ENCODE measurements at regions not wholly inside any gene's neighbourhood (a gene's known extent, or its start where the extent isn't known, plus 50 kb on each side); places are given as distances from the start of the nearest gene placed in this dataset.

GRCh38 chr5:96566833-96567587 is 95.2 kb upstream of the CAST start:
- Mint-ChIP-seq H3K27me3 (peaks cover 3% of the 10 kb centered on the region), H3K4me3 (ENCODE audit: low read depth) (no peak overlapping the region), H3K27ac (no peak overlapping the region), H3K4me1 (ENCODE audit: low read depth) (no peaks in the 10 kb centered on the region), H3K9me3 (ENCODE audit: low read depth) (no peaks in the 10 kb centered on the region), H3K36me3 (ENCODE audit: insufficient read depth) (no peaks in the 10 kb centered on the region)
- DNase-seq (ENCODE audit: low spot score, unreplicated experiment): no peak
- TF ChIP-seq, protein P1, sequence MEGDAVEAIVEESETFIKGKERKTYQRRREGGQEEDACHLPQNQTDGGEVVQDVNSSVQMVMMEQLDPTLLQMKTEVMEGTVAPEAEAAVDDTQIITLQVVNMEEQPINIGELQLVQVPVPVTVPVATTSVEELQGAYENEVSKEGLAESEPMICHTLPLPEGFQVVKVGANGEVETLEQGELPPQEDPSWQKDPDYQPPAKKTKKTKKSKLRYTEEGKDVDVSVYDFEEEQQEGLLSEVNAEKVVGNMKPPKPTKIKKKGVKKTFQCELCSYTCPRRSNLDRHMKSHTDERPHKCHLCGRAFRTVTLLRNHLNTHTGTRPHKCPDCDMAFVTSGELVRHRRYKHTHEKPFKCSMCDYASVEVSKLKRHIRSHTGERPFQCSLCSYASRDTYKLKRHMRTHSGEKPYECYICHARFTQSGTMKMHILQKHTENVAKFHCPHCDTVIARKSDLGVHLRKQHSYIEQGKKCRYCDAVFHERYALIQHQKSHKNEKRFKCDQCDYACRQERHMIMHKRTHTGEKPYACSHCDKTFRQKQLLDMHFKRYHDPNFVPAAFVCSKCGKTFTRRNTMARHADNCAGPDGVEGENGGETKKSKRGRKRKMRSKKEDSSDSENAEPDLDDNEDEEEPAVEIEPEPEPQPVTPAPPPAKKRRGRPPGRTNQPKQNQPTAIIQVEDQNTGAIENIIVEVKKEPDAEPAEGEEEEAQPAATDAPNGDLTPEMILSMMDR (IDR thresholded peaks at IDR 0.05; ENCODE audit: unreplicated experiment): no peak

DNA sequence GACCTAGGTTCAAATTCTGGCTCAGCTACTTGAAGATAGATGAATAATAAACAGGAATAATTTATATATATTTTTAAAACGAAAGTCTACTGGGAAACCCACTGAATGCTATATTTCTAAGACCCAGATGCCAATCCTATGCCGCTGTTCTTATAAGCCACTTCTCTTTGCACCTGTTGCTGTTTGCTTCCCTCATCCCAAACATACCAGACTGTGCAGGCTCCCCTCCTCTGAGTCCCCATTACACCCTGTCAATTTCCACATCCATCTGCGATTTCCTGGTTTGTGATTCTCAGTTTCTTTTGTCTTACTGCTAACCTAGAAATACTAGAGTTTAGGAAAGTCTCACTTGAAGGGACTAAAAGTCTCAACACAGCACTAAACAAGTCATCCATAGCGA is 92.8 kb upstream of the CAST start:
- TF ChIP-seq, protein P1 (IDR thresholded peaks at IDR 0.05; ENCODE audit: unreplicated experiment): no peak
- Mint-ChIP-seq H3K4me3 (ENCODE audit: low read depth) (no peak overlapping the region), H3K36me3 (ENCODE audit: insufficient read depth) (no peaks in the 10 kb centered on the region), H3K4me1 (ENCODE audit: low read depth) (no peaks in the 10 kb centered on the region), H3K27ac (no peak overlapping the region), H3K9me3 (ENCODE audit: low read depth) (no peaks in the 10 kb centered on the region), H3K27me3 (peaks cover 3% of the 10 kb centered on the region)
- DNase-seq (ENCODE audit: low spot score, unreplicated experiment): no peak

- Mint-ChIP-seq H3K36me3 (ENCODE audit: insufficient read depth) (no peaks in the 10 kb centered on the region), H3K4me3 (ENCODE audit: low read depth) (no peak overlapping the region), H3K9me3 (ENCODE audit: low read depth) (no peaks in the 10 kb centered on the region), H3K27ac (no peak overlapping the region), H3K27me3 (peaks cover 3% of the 10 kb centered on the region), H3K4me1 (ENCODE audit: low read depth) (no peaks in the 10 kb centered on the region)
- TF ChIP-seq, protein P1 (IDR thresholded peaks at IDR 0.05; ENCODE audit: unreplicated experiment): no peak
- DNase-seq (ENCODE audit: low spot score, unreplicated experiment): no peak
Observed at GRCh38 chr5:96569770-96570169, 92.4 kb upstream of the CAST start.

DNA sequence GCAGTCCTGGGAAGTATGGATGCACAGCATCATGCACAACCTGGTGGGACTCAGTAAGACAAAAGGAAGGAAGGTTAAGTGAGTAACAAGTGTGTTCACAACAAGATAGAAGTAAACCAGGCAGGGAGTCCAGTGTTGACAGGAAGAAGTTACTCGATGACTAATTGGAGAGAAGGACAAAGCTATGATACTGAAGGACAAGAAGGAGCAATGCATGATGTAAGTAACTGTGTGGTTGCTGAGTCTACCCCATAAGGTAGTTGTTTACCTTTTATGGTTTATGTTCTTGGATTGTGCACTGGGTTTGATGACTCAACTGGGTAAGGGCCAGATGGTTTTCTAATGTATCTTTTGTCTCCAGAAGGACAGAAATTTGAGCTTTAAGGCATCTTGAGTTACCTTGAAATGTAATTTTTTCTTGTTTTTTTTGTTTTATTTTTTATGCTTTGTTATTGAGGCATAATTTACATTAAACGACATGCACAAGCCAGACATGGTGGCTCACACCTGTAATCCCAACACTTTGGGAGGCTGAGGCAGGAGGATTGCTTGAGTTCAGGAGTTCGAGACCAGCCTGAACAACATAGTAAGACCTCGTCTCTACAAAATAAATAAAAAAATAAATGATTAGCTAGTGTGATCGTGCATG is 89.2 kb upstream of the CAST start:
- Mint-ChIP-seq H3K27me3 (peaks cover 3% of the 10 kb centered on the region), H3K9me3 (ENCODE audit: low read depth) (no peaks in the 10 kb centered on the region), H3K36me3 (ENCODE audit: insufficient read depth) (no peaks in the 10 kb centered on the region), H3K4me3 (ENCODE audit: low read depth) (no peak overlapping the region), H3K4me1 (ENCODE audit: low read depth) (no peaks in the 10 kb centered on the region), H3K27ac (no peak overlapping the region)
- TF ChIP-seq, protein P1 (IDR thresholded peaks at IDR 0.05; ENCODE audit: unreplicated experiment): no peak
- DNase-seq (ENCODE audit: low spot score, unreplicated experiment): no peak

- no peak overlapping the region for H3K27ac Mint-ChIP-seq
- H3K4me1 Mint-ChIP-seq (ENCODE audit: low read depth): no peaks in the 10 kb centered on the region
- H3K9me3 Mint-ChIP-seq (ENCODE audit: low read depth): no peaks in the 10 kb centered on the region
- no peak for DNase-seq (ENCODE audit: low spot score, unreplicated experiment)
- peaks cover 3% of the 10 kb centered on the region for H3K27me3 Mint-ChIP-seq
- TF ChIP-seq, protein P1 (IDR thresholded peaks at IDR 0.05; ENCODE audit: unreplicated experiment): no peak
- H3K4me3 Mint-ChIP-seq (ENCODE audit: low read depth): no peak overlapping the region
- no peaks in the 10 kb centered on the region for H3K36me3 Mint-ChIP-seq (ENCODE audit: insufficient read depth)
Observed at GRCh38 chr5:96573513-96573894, 88.7 kb upstream of the CAST start.

All from progenitor cell of endocrine pancreas (in vitro differentiated cells).